H9 (cell line): ENCODE measurements at regions not wholly inside any gene's neighbourhood (a gene's known extent, or its start where the extent isn't known, plus 50 kb on each side); places are given as distances from the start of the nearest gene placed in this dataset.
"Not testable (repeated sequence)": the region's sequence is repeated elsewhere in the genome, so short reads cannot be mapped to it uniquely, and the experiment has no call there.

Source experiments
- DNase-seq: peaks from one replicate; pipeline ENCODE4 v3.0.0-alpha.2; 2017
- H2AFZ ChIP-seq: one replicate; pipeline ENCODE4 v1.6.1; 2013; ENCODE audit warnings: mild to moderate bottlenecking, low read length, control low read depth, moderate library complexity
- H2AK5ac ChIP-seq: 2 replicates; pipeline ENCODE4 v1.6.1; 2013; ENCODE audit warnings: low read length, control low read depth, mixed read lengths; ENCODE audit not compliant: insufficient read length
- H2BK120ac ChIP-seq: one replicate; pipeline ENCODE4 v1.6.1; 2013; ENCODE audit warnings: low read depth, mild to moderate bottlenecking, low read length, control low read depth, inconsistent platforms; ENCODE audit not compliant: poor library complexity, severe bottlenecking
- H2BK12ac ChIP-seq: 2 replicates; pipeline ENCODE4 v1.6.1; 2013; ENCODE audit warnings: low read length, control low read depth, mixed read lengths, low read depth; ENCODE audit not compliant: insufficient read length
- H2BK15ac ChIP-seq: 2 replicates; pipeline ENCODE4 v1.6.1; 2013; ENCODE audit warnings: low read depth, low read length, control low read depth
- H2BK20ac ChIP-seq: one replicate; pipeline ENCODE4 v1.6.1; 2013; ENCODE audit warnings: low read depth, mild to moderate bottlenecking, low read length, control low read depth, inconsistent platforms; ENCODE audit not compliant: poor library complexity, severe bottlenecking
- H2BK5ac ChIP-seq: 2 replicates; pipeline ENCODE4 v1.6.1; 2013; ENCODE audit warnings: low read length, control low read depth, mixed read lengths; ENCODE audit not compliant: insufficient read length
- H3K14ac ChIP-seq: 2 replicates; pipeline ENCODE4 v1.6.1; 2013; ENCODE audit warnings: low read length, control low read depth; ENCODE audit not compliant: insufficient read depth
- H3K18ac ChIP-seq: 2 replicates; pipeline ENCODE4 v1.6.1; 2013; ENCODE audit warnings: low read depth, mild to moderate bottlenecking, mixed read lengths, low read length, control low read depth; ENCODE audit not compliant: insufficient read length
- H3K23ac ChIP-seq: 2 replicates; pipeline ENCODE4 v1.6.1; 2013; ENCODE audit warnings: low read length, control low read depth, mixed read lengths, low read depth; ENCODE audit not compliant: insufficient read length
- H3K23me2 ChIP-seq: 2 replicates; pipeline ENCODE4 v1.6.1; 2013; ENCODE audit warnings: low read depth, mild to moderate bottlenecking, mixed read lengths, low read length, control low read depth; ENCODE audit not compliant: insufficient read length, poor library complexity, severe bottlenecking
- H3K27ac ChIP-seq: 2 replicates; pipeline ENCODE4 v1.5.1; 2013; ENCODE audit warnings: low read length, control low read depth, mixed read lengths, low read depth; ENCODE audit not compliant: insufficient read length
- H3K27me3 ChIP-seq: 2 replicates; pipeline ENCODE4 v1.6.1; 2013; ENCODE audit warnings: low read length, control low read depth, inconsistent platforms; ENCODE audit not compliant: insufficient read depth
- H3K4ac ChIP-seq: 2 replicates; pipeline ENCODE4 v1.6.1; 2013; ENCODE audit warnings: low read depth, mild to moderate bottlenecking, control low read depth, inconsistent platforms, low read length, moderate library complexity
- H3K4me1 ChIP-seq: 2 replicates; pipeline ENCODE4 v1.6.1; 2013; ENCODE audit warnings: low read length, control low read depth, inconsistent platforms; ENCODE audit not compliant: insufficient read depth
- H3K4me2 ChIP-seq: 2 replicates; pipeline ENCODE4 v1.6.1; 2013; ENCODE audit warnings: low read length, control low read depth, mixed read lengths; ENCODE audit not compliant: insufficient read length, insufficient read depth
- H3K56ac ChIP-seq: 2 replicates; pipeline ENCODE4 v1.6.1; 2013; ENCODE audit warnings: low read depth, mild to moderate bottlenecking, mixed read lengths, low read length, control low read depth; ENCODE audit not compliant: insufficient read length
- H3K79me1 ChIP-seq: 2 replicates; pipeline ENCODE4 v1.6.1; 2013; ENCODE audit warnings: low read depth, mild to moderate bottlenecking, moderate library complexity, low read length, control low read depth, inconsistent platforms; ENCODE audit not compliant: insufficient read depth, poor library complexity, severe bottlenecking
- H3K79me2 ChIP-seq: 2 replicates; pipeline ENCODE4 v1.6.1; 2013; ENCODE audit warnings: low read length, control low read depth, inconsistent platforms; ENCODE audit not compliant: insufficient read depth
- H3K9ac ChIP-seq: 2 replicates; pipeline ENCODE4 v1.6.1; 2013; ENCODE audit warnings: low read length, control low read depth, mixed read lengths; ENCODE audit not compliant: insufficient read length; ENCODE audit errors: extremely low read depth
- H3K9me3 ChIP-seq: one replicate; pipeline ENCODE4 v1.6.1; 2013; ENCODE audit warnings: low read depth, low read length, inconsistent platforms; ENCODE audit not compliant: control insufficient read depth
- H3T11ph ChIP-seq: one replicate; pipeline ENCODE4 v1.6.1; 2013; ENCODE audit warnings: mild to moderate bottlenecking, low read length, control low read depth, inconsistent platforms
- H4K20me1 ChIP-seq: one replicate; pipeline ENCODE4 v1.6.1; 2013; ENCODE audit not compliant: control insufficient read depth, insufficient read length, insufficient read depth
- H4K5ac ChIP-seq: 2 replicates; pipeline ENCODE4 v1.6.1; 2013; ENCODE audit warnings: low read depth, mild to moderate bottlenecking, mixed read lengths, low read length, control low read depth; ENCODE audit not compliant: insufficient read length
- H4K8ac ChIP-seq: replicated peaks from 2 replicates; pipeline ENCODE4 v1.6.1; 2013; ENCODE audit warnings: low read length, control low read depth, mixed read lengths, low read depth; ENCODE audit not compliant: insufficient read length
- H4K91ac ChIP-seq: 2 replicates; pipeline ENCODE4 v1.6.1; 2013; ENCODE audit warnings: low read depth, mild to moderate bottlenecking, moderate library complexity, mixed read lengths, low read length, control low read depth; ENCODE audit not compliant: insufficient read length
- H3K27ac Mint-ChIP-seq, 3 experiments: 2 replicates in 2 of 3; 3 replicates in 1 of 3; pipeline ENCODE4 v1.8.0; 2020 to 2021; ENCODE audit warnings: mixed read lengths in 3 of 3, mild to moderate bottlenecking in 1 of 3, moderate library complexity in 1 of 3
- H3K27me3 Mint-ChIP-seq: 2 replicates; pipeline ENCODE4 v1.8.0; 2021; ENCODE audit warnings: low read depth, mild to moderate bottlenecking, moderate library complexity, mixed read lengths
- H3K36me3 Mint-ChIP-seq, 3 experiments: 2 replicates in 2 of 3; 3 replicates in 1 of 3; pipeline ENCODE4 v1.8.0; 2020 to 2021; ENCODE audit warnings: low read depth in 3 of 3, mixed read lengths in 3 of 3; ENCODE audit not compliant: insufficient read depth in 1 of 3
- H3K4me1 Mint-ChIP-seq, 2 experiments: 2 replicates each; pipeline ENCODE4 v1.8.0; 2020; ENCODE audit warnings: mixed read lengths in 2 of 2
- H3K4me3 Mint-ChIP-seq, 2 experiments: 2 replicates in 1 of 2; 3 replicates in 1 of 2; pipeline ENCODE4 v1.8.0; 2020 to 2021; ENCODE audit warnings: mild to moderate bottlenecking in 2 of 2, mixed read lengths in 2 of 2, moderate library complexity in 1 of 2
- H3K9me3 Mint-ChIP-seq, 2 experiments: 2 replicates in 1 of 2; 3 replicates in 1 of 2; pipeline ENCODE4 v1.8.0; 2020; ENCODE audit warnings: mild to moderate bottlenecking in 2 of 2, mixed read lengths in 2 of 2, moderate library complexity in 1 of 2
- WGBS: extraction: QIAGEN DNeasy Blood & Tissue Kit; methylation state at CpG from one replicate; pipeline ENCODE4 v1.1.7; 2013; ENCODE audit warnings: missing lambda C conversion rate, low lambda C conversion rate, mixed read lengths; ENCODE audit not compliant: insufficient read length; ENCODE audit errors: extremely low coverage; 5-methylcytosine and 5-hydroxymethylcytosine counted together

- H3K23me2 ChIP-seq, H4K91ac ChIP-seq, H2BK20ac ChIP-seq, H3K79me1 ChIP-seq, H3K18ac ChIP-seq, H3K4me2 ChIP-seq, H3K36me3 Mint-ChIP-seq, DNase-seq, H3K23ac ChIP-seq, H3K27ac ChIP-seq, H2BK5ac ChIP-seq, H3K9ac ChIP-seq, H2BK12ac ChIP-seq, H3K27ac Mint-ChIP-seq, H2AFZ ChIP-seq, H4K5ac ChIP-seq, H3K4me3 Mint-ChIP-seq, H3K27me3 Mint-ChIP-seq, H3K4me1 Mint-ChIP-seq, H3K56ac ChIP-seq, H3T11ph ChIP-seq, H2AK5ac ChIP-seq, H3K4me1 ChIP-seq, H3K9me3 ChIP-seq, H3K9me3 Mint-ChIP-seq, H2BK120ac ChIP-seq, H2BK15ac ChIP-seq, H4K20me1 ChIP-seq, H4K8ac ChIP-seq, H3K4ac ChIP-seq, H3K14ac ChIP-seq, H3K27me3 ChIP-seq, H3K79me2 ChIP-seq: not testable (repeated sequence)
- WGBS, result no CpG with 5 or more reads among the region's 1 CpG
Measured at GRCh38 chr1:145191272-145191675, 50.7 kb downstream of the PPIAL4D start.

- not testable (repeated sequence) for H3K23me2 ChIP-seq, H3K27me3 ChIP-seq, H3K56ac ChIP-seq, H3K79me2 ChIP-seq, H2AFZ ChIP-seq, H3K9me3 Mint-ChIP-seq, H2BK12ac ChIP-seq, H3K4ac ChIP-seq, H3K4me3 Mint-ChIP-seq, H4K91ac ChIP-seq, H2BK5ac ChIP-seq, H3T11ph ChIP-seq, H3K9me3 ChIP-seq, H4K8ac ChIP-seq, H2BK120ac ChIP-seq, H2AK5ac ChIP-seq, H3K23ac ChIP-seq, H2BK15ac ChIP-seq, H2BK20ac ChIP-seq, H3K18ac ChIP-seq, H3K27ac ChIP-seq, H4K5ac ChIP-seq, H3K14ac ChIP-seq, DNase-seq, H3K27ac Mint-ChIP-seq, H3K27me3 Mint-ChIP-seq, H3K4me1 ChIP-seq, H3K9ac ChIP-seq, H3K79me1 ChIP-seq, H3K4me2 ChIP-seq, H3K4me1 Mint-ChIP-seq, H4K20me1 ChIP-seq, H3K36me3 Mint-ChIP-seq
- no CpG with 5 or more reads among the region's 4 CpGs for WGBS
Measured at GRCh38 chr1:145189543-145190030, 52.4 kb downstream of the PPIAL4D start.
